Mesenchymal stem cell (in vitro differentiated cells and primary cell): ENCODE measurements at regions not wholly inside any gene's neighbourhood (a gene's known extent, or its start where the extent isn't known, plus 50 kb on each side); places are given as distances from the start of the nearest gene placed in this dataset.

Source experiments
- DNase-seq: peaks from one replicate; pipeline ENCODE4 v3.0.0-alpha.2; 2013
- H2AFZ ChIP-seq: one replicate; pipeline ENCODE4 v1.6.1; 2013; ENCODE audit warnings: low read depth, mild to moderate bottlenecking, control low read depth, inconsistent platforms, low read length, moderate library complexity
- H2AK5ac ChIP-seq: 2 replicates; pipeline ENCODE4 v1.6.1; 2013; ENCODE audit warnings: low read length, moderate library complexity, mild to moderate bottlenecking, inconsistent platforms; ENCODE audit not compliant: severe bottlenecking
- H2BK120ac ChIP-seq: one replicate; pipeline ENCODE4 v1.6.1; 2013; ENCODE audit warnings: low read depth, mild to moderate bottlenecking, inconsistent platforms, low read length, moderate library complexity
- H2BK12ac ChIP-seq, 2 experiments: one replicate each; pipeline ENCODE4 v1.6.1; 2013; ENCODE audit warnings: inconsistent platforms in 2 of 2, low read length in 2 of 2, mild to moderate bottlenecking in 2 of 2, moderate library complexity in 2 of 2, control low read depth in 1 of 2
- H2BK15ac ChIP-seq: one replicate; pipeline ENCODE4 v1.6.1; 2013; ENCODE audit warnings: mild to moderate bottlenecking, low read depth, inconsistent platforms; ENCODE audit not compliant: poor library complexity, severe bottlenecking
- H2BK5ac ChIP-seq: 2 replicates; pipeline ENCODE4 v1.6.1; 2013; ENCODE audit warnings: low read depth, mild to moderate bottlenecking, low read length, control low read depth, inconsistent platforms; ENCODE audit not compliant: poor library complexity, severe bottlenecking
- H3K14ac ChIP-seq, 2 experiments: one replicate each; pipeline ENCODE4 v1.6.1; 2013; ENCODE audit warnings: inconsistent platforms in 2 of 2, low read length in 2 of 2, control low read depth in 1 of 2, mild to moderate bottlenecking in 1 of 2, moderate library complexity in 1 of 2
- H3K18ac ChIP-seq, 2 experiments: one replicate each; pipeline ENCODE4 v1.6.1; 2013; ENCODE audit warnings: inconsistent platforms in 2 of 2, low read length in 2 of 2, control low read depth in 1 of 2, low read depth in 1 of 2, mild to moderate bottlenecking in 1 of 2
- H3K23ac ChIP-seq, 2 experiments: one replicate each; pipeline ENCODE4 v1.6.1; 2013; ENCODE audit warnings: inconsistent platforms in 2 of 2, low read length in 2 of 2, mild to moderate bottlenecking in 2 of 2, moderate library complexity in 2 of 2, control low read depth in 1 of 2
- H3K27ac ChIP-seq: 2 replicates; pipeline ENCODE4 v1.5.1; 2013; ENCODE audit warnings: mild to moderate bottlenecking, moderate library complexity, low read length, control low read depth, inconsistent platforms; ENCODE audit not compliant: poor library complexity, severe bottlenecking
- H3K27me3 ChIP-seq, 2 experiments: 2 replicates each; pipeline versions ENCODE4 v1.6.1 to v1.7.0; 2013; ENCODE audit warnings: low read length in 2 of 2, mild to moderate bottlenecking in 2 of 2, moderate library complexity in 2 of 2, control low read depth in 1 of 2, inconsistent platforms in 1 of 2; ENCODE audit not compliant: control insufficient read depth in 1 of 2, insufficient read depth in 1 of 2
- H3K36me3 ChIP-seq, 2 experiments: 2 replicates each; pipeline versions ENCODE4 v1.6.1 to v1.7.0; 2013; ENCODE audit warnings: low read length in 2 of 2, control low read depth in 1 of 2, inconsistent platforms in 1 of 2, low read depth in 1 of 2, mild to moderate bottlenecking in 1 of 2; ENCODE audit not compliant: insufficient read depth in 2 of 2, control insufficient read depth in 1 of 2
- H3K4ac ChIP-seq, 2 experiments: one replicate each; pipeline ENCODE4 v1.6.1; 2013; ENCODE audit warnings: inconsistent platforms in 2 of 2, low read length in 2 of 2, mild to moderate bottlenecking in 2 of 2, moderate library complexity in 2 of 2, control low read depth in 1 of 2, low read depth in 1 of 2
- H3K4me1 ChIP-seq: 2 replicates; pipeline ENCODE4 v1.6.1; 2013; ENCODE audit warnings: low read depth, low read length, control low read depth; ENCODE audit not compliant: control insufficient read depth, insufficient read depth
- H3K4me2 ChIP-seq: 2 replicates; pipeline ENCODE4 v1.6.1; 2013; ENCODE audit warnings: low read length, mild to moderate bottlenecking, inconsistent platforms; ENCODE audit not compliant: poor library complexity, severe bottlenecking
- H3K4me3 ChIP-seq, 2 experiments: 2 replicates each; pipeline versions ENCODE4 v1.5.1 to v1.7.0; 2013; ENCODE audit warnings: low read length in 2 of 2, mild to moderate bottlenecking in 2 of 2, control low read depth in 1 of 2, low read depth in 1 of 2; ENCODE audit not compliant: insufficient read depth in 1 of 2
- H3K79me1 ChIP-seq: replicated peaks from 2 replicates; pipeline ENCODE4 v1.6.1; 2013; ENCODE audit warnings: mild to moderate bottlenecking, control low read depth, low read length, inconsistent platforms; ENCODE audit not compliant: poor library complexity, severe bottlenecking
- H3K9ac ChIP-seq: 2 replicates; pipeline ENCODE4 v1.7.0; 2013; ENCODE audit warnings: mild to moderate bottlenecking, low read length, moderate library complexity
- H3K9me3 ChIP-seq: 2 replicates; pipeline ENCODE4 v1.7.0; 2013; ENCODE audit warnings: mild to moderate bottlenecking, low read length; ENCODE audit not compliant: control insufficient read depth
- H4K8ac ChIP-seq: one replicate; pipeline ENCODE4 v1.6.1; 2013; ENCODE audit warnings: inconsistent platforms, mild to moderate bottlenecking, low read length, moderate library complexity
- H4K91ac ChIP-seq: one replicate; pipeline ENCODE4 v1.6.1; 2013; ENCODE audit warnings: mild to moderate bottlenecking, low read length, inconsistent platforms
- WGBS: methylation state at CpG from one replicate; pipeline ENCODE4 v1.1.7; 2013; ENCODE audit warnings: mixed read lengths; 5-methylcytosine and 5-hydroxymethylcytosine counted together

DNA sequence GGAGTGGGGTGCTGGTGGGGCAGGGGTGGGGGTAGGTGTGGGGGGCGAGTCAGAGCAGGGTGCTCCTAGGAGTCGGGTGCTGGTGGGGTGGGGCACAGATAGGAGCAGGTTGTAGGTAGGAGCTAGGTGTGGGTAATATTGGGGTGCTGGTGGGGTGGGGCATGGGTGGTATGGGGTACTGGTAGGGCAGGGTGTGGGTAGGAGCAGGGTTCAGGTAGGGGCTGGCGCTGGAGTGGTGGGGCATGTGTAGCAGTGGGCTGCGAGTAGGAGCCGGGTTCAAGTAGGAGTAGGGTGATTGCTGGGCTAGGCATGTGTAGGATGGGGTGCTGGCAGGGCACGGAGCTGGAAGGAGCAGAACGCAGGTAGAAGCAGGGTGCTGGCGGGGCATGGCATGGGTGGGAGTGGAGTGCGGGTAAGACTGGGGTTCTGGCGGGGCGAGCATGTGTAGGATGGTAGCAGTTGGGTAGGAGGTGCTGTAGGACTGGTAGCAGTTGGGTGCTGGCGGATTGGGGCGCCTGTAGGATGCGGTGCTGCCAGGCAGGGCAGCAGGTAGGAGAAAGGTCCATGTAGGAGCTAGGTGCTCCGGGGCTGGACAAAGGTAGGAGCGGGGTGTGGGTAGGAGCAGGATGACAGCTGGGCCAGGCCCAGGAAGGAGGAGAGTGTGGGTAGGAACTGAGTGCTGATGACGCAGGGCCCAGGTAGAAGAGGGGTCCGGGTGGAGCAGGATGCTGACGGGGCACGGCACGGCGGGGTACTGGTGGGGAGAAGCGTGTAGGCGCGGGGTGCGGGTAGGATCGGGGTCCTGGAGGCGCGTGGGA lies 105.5 kb upstream of the SIMC1 start:
- Histone ChIP-seq H4K91ac (no peak overlapping the region), H3K23ac (no peak overlapping the region), H2BK15ac (no peak overlapping the region), H3K27ac (no peak overlapping the region), H2BK120ac (no peak overlapping the region), H3K4me3 (no peak overlapping the region), H4K8ac (no peak overlapping the region), H3K18ac (no peak overlapping the region), H3K4me1 (peaks cover 2% of the 10 kb centered on the region), H3K4me2 (no peak overlapping the region), H2AK5ac (no peak overlapping the region), H3K27me3 (peaks cover 32 to 36% of the 10 kb centered on the region in 2 experiments), H2AFZ (no peak overlapping the region), H2BK12ac (no peak overlapping the region), H3K36me3 (no peaks in the 10 kb centered on the region), H3K9me3 (no peaks in the 10 kb centered on the region), H3K9ac (no peak overlapping the region), H3K14ac (peak overlapping the region in 1 of 2 experiments; percentile 62), H3K79me1 (no peaks in the 10 kb centered on the region), H2BK5ac (no peak overlapping the region), H3K4ac (no peak overlapping the region)
- 57% methylated on average over 29 of the region's 29 CpGs for WGBS
- DNase-seq, result no peak

- no peaks in the 10 kb centered on the region for H3K9me3 ChIP-seq
- H2AFZ ChIP-seq, result no peak overlapping the region
- H4K91ac ChIP-seq, result no peak overlapping the region
- H2BK12ac ChIP-seq, result no peak overlapping the region
- H3K9ac ChIP-seq, result no peak overlapping the region
- H3K27ac ChIP-seq, result no peak overlapping the region
- H3K79me1 ChIP-seq, result no peaks in the 10 kb centered on the region
- no peak overlapping the region for H4K8ac ChIP-seq
- H3K36me3 ChIP-seq, result no peaks in the 10 kb centered on the region
- no peak overlapping the region for H2BK120ac ChIP-seq
- DNase-seq, result no peak
- WGBS, result 8% methylated on average over 24 of the region's 34 CpGs
- no peak overlapping the region for H2AK5ac ChIP-seq
- no peak overlapping the region for H2BK5ac ChIP-seq
- no peak overlapping the region for H3K4me3 ChIP-seq
- peaks cover 2% of the 10 kb centered on the region for H3K4me1 ChIP-seq
- no peak overlapping the region for H3K23ac ChIP-seq
- H3K27me3 ChIP-seq, result peaks cover 32 to 36% of the 10 kb centered on the region in 2 experiments
- no peak overlapping the region for H3K4ac ChIP-seq
- no peak overlapping the region for H3K18ac ChIP-seq
- no peak overlapping the region for H3K4me2 ChIP-seq
- no peak overlapping the region for H2BK15ac ChIP-seq
- H3K14ac ChIP-seq, result peak overlapping the region in 1 of 2 experiments; percentile 59
Measured at GRCh38 chr5:176133289-176133870, 104.8 kb upstream of the SIMC1 start.

GRCh38 chr5:176133877-176134276 lies 104.3 kb upstream of the SIMC1 start:
- Histone ChIP-seq H3K4me2 (no peak overlapping the region), H3K4ac (no peak overlapping the region), H3K4me3 (no peak overlapping the region), H3K9ac (no peak overlapping the region), H2BK120ac (no peak overlapping the region), H4K91ac (no peak overlapping the region), H4K8ac (no peak overlapping the region), H3K23ac (no peak overlapping the region), H3K14ac (no peak overlapping the region), H3K9me3 (no peaks in the 10 kb centered on the region), H2BK5ac (no peak overlapping the region), H3K27ac (no peak overlapping the region), H3K79me1 (no peaks in the 10 kb centered on the region), H3K27me3 (peaks cover 32 to 36% of the 10 kb centered on the region in 2 experiments), H2AFZ (no peak overlapping the region), H3K18ac (no peak overlapping the region), H2BK15ac (no peak overlapping the region), H2AK5ac (no peak overlapping the region), H2BK12ac (no peak overlapping the region), H3K4me1 (peaks cover 2% of the 10 kb centered on the region), H3K36me3 (no peaks in the 10 kb centered on the region)
- WGBS, result 10% methylated on average over 5 of the region's 15 CpGs
- DNase-seq, result no peak

GRCh38 chr5:176134529-176135223 lies 103.5 kb upstream of the SIMC1 start:
- Histone ChIP-seq H2BK12ac (no peak overlapping the region), H4K91ac (no peak overlapping the region), H2AFZ (no peak overlapping the region), H3K4ac (no peak overlapping the region), H2AK5ac (no peak overlapping the region), H2BK120ac (no peak overlapping the region), H2BK5ac (no peak overlapping the region), H3K79me1 (no peaks in the 10 kb centered on the region), H2BK15ac (no peak overlapping the region), H3K27ac (no peak overlapping the region), H3K4me2 (no peak overlapping the region), H3K9me3 (no peaks in the 10 kb centered on the region), H3K14ac (no peak overlapping the region), H3K9ac (no peak overlapping the region), H4K8ac (no peak overlapping the region), H3K27me3 (peaks cover 32 to 36% of the 10 kb centered on the region in 2 experiments), H3K4me1 (peaks cover 2% of the 10 kb centered on the region), H3K4me3 (no peak overlapping the region), H3K23ac (no peak overlapping the region), H3K36me3 (no peaks in the 10 kb centered on the region), H3K18ac (no peak overlapping the region)
- no peak for DNase-seq
- WGBS, result 58% methylated on average over 15 of the region's 17 CpGs
